ENCODE measurements at regions not wholly inside any gene's neighbourhood (a gene's known extent, or its start where the extent isn't known, plus 50 kb on each side); places are given as distances from the start of the nearest gene placed in this dataset.
A peak's percentile ranks its signal among the peaks of the same experiment; 100 is the strongest.
"Not testable (repeated sequence)": the region's sequence is repeated elsewhere in the genome, so short reads cannot be mapped to it uniquely, and the experiment has no call there.

GRCh38 chr2:167844714-167845530, 402.5 kb downstream of the STK39 start:
- DNase-seq (ENCODE audit: low spot score) (no peak), ATAC-seq (no peak)

- no peak for ATAC-seq
- no peak for DNase-seq (ENCODE audit: low spot score)
These were observed 403.7 kb downstream of the STK39 start for GRCh38 chr2:167843657-167844056.

GRCh38 chr2:167843217-167843616, 404.2 kb downstream of the STK39 start:
- ATAC-seq: no peak

GRCh38 chr2:167842047-167842446, 405.3 kb downstream of the STK39 start:
- DNase-seq (ENCODE audit: low spot score) (no peak), ATAC-seq (no peak)

More at GRCh38 chr2:167843217-167843616, 404.2 kb downstream of the STK39 start:
- no peak for DNase-seq (ENCODE audit: low spot score)

- not testable (repeated sequence) for DNase-seq (ENCODE audit: low spot score); ATAC-seq
These were observed 412.1 kb downstream of the STK39 start for GRCh38 chr2:167835290-167835689.

- ATAC-seq (peak; percentile 43), DNase-seq (ENCODE audit: low spot score) (no peak)
These were observed 412.7 kb downstream of the STK39 start for GRCh38 chr2:167834707-167835106.

GRCh38 chr2:167833294-167833693, 414.1 kb downstream of the STK39 start:
- DNase-seq (ENCODE audit: low spot score) (no peak), ATAC-seq (no peak)

GRCh38 chr2:167832868-167833287, 414.5 kb downstream of the STK39 start:
- DNase-seq (ENCODE audit: low spot score) (no peak), ATAC-seq (no peak)

- DNase-seq (ENCODE audit: low spot score) (peak; percentile 84), ATAC-seq (peak; percentile 93)
These were observed 419.9 kb downstream of the STK39 start for GRCh38 chr2:167827352-167828097.

- DNase-seq (ENCODE audit: low spot score) (peak; percentile 47), ATAC-seq (peak; percentile 55)
These were observed 420.5 kb downstream of the STK39 start for GRCh38 chr2:167826906-167827305.

- DNase-seq (ENCODE audit: low spot score) (no peak), ATAC-seq (no peak)
These were observed 421.7 kb downstream of the STK39 start for GRCh38 chr2:167825664-167826063.

GRCh38 chr2:167822690-167823465, 424.5 kb downstream of the STK39 start:
- ATAC-seq: no peak
- no peak for DNase-seq (ENCODE audit: low spot score)

GRCh38 chr2:167820488-167820887, 426.9 kb downstream of the STK39 start:
- DNase-seq (ENCODE audit: low spot score): no peak
- no peak for ATAC-seq

GRCh38 chr2:167818521-167818920, 428.9 kb downstream of the STK39 start:
- ATAC-seq (no peak), DNase-seq (ENCODE audit: low spot score) (no peak)

GRCh38 chr2:167817908-167818307, 429.5 kb downstream of the STK39 start:
- peak; percentile 6 for ATAC-seq
- DNase-seq (ENCODE audit: low spot score): no peak

GRCh38 chr2:167817422-167817821, 430.0 kb downstream of the STK39 start:
- no peak for DNase-seq (ENCODE audit: low spot score)
- ATAC-seq: no peak

- DNase-seq (ENCODE audit: low spot score): no peak
- no peak for ATAC-seq
These were observed 430.5 kb downstream of the STK39 start for GRCh38 chr2:167816874-167817290.

- ATAC-seq: peak; percentile 92
- peak; percentile 68 for DNase-seq (ENCODE audit: low spot score)
These were observed 432.3 kb downstream of the STK39 start for GRCh38 chr2:167814881-167815718.

GRCh38 chr2:167814482-167814880, 432.9 kb downstream of the STK39 start:
- ATAC-seq; DNase-seq (ENCODE audit: low spot score): not testable (repeated sequence)

- ATAC-seq; DNase-seq (ENCODE audit: low spot score): not testable (repeated sequence)
These were observed 437.6 kb downstream of the STK39 start for GRCh38 chr2:167809799-167810198.
